Activated CD4-positive, alpha-beta T cell treated with anti-CD3 and anti-CD28 coated beads for 36 hours (primary cell): ENCODE measurements at regions not wholly inside any gene's neighbourhood (a gene's known extent, or its start where the extent isn't known, plus 50 kb on each side); places are given as distances from the start of the nearest gene placed in this dataset.

Experiments used
- ATAC-seq: fragments of 200-7000 bp; cut with Tn5 transposase; one replicate; pipeline ENCODE4 v1.10.0; 2021; ENCODE audit warnings: mild to moderate bottlenecking, moderate library complexity
- CTCF ChIA-PET: fragments of 350-600 bp; sonication (Branson Sonifier 250); formaldehyde crosslinking; loops from one replicate; lab custom pipeline; 2021; ENCODE audit warnings: antibody characterized with exemption; lab: Charles Lee
- POLR2A ChIA-PET: fragments of 350-600 bp; sonication (Branson Sonifier 250); formaldehyde crosslinking; loops from one replicate; lab custom pipeline; 2021; ENCODE audit warnings: antibody characterized with exemption, inconsistent platforms; lab: Charles Lee
- DNase-seq: peaks from one replicate; pipeline ENCODE4 v3.0.0-alpha.2; 2020
- H3K27ac Mint-ChIP-seq: one replicate; pipeline ENCODE4 v1.8.0; 2021; ENCODE audit warnings: mixed read lengths
- H3K27me3 Mint-ChIP-seq: one replicate; pipeline ENCODE4 v1.8.0; 2021; ENCODE audit warnings: mixed read lengths
- H3K36me3 Mint-ChIP-seq: one replicate; pipeline ENCODE4 v1.8.0; 2021; ENCODE audit warnings: low read depth, mixed read lengths
- H3K4me1 Mint-ChIP-seq: one replicate; pipeline ENCODE4 v1.8.0; 2021; ENCODE audit warnings: mixed read lengths
- H3K4me3 Mint-ChIP-seq: one replicate; pipeline ENCODE4 v1.8.0; 2021; ENCODE audit warnings: mild to moderate bottlenecking, moderate library complexity, mixed read lengths
- H3K9me3 Mint-ChIP-seq: one replicate; pipeline ENCODE4 v1.8.0; 2021; ENCODE audit warnings: low read depth, mixed read lengths
- intact Hi-C, 2 experiments: fragments of 100-400 bp; cut with DNase I in 1 of 2; cut with micrococcal nuclease in 1 of 2; formaldehyde crosslinking; loops; one replicate each; pipeline versions ENCODE4 v1.14.2 to v1.15.1; 2022 to 2024; cut with DNase I, micrococcal nuclease

DNA sequence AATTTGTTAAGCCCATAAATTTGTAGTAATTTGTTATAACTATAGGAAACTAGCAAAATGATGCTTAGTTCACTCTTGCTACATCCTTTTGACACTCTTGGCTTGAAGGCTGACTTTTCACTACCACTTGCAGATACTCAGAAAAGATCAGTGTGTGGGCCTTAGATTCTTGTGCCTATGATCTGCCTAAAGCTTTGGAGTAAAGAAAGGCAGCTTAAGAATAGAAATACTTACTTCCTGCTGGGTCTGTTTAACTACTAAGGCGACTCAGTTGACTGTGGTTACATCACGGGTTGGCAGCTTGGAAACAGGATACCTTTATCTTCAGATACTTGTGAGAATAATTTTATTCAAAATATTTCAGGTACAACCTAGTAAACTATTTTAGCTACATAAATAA lies 201.4 kb upstream of the FMR1 start:
- H3K4me1 Mint-ChIP-seq, result no peaks in the 10 kb centered on the region
- CTCF ChIA-PET, result no interaction called here
- H3K27ac Mint-ChIP-seq, result no peak overlapping the region
- H3K9me3 Mint-ChIP-seq, result no peaks in the 10 kb centered on the region
- no peaks in the 10 kb centered on the region for H3K36me3 Mint-ChIP-seq
- no peaks in the 10 kb centered on the region for H3K27me3 Mint-ChIP-seq
- no peak overlapping the region for H3K4me3 Mint-ChIP-seq
- DNase-seq, result no peak
- intact Hi-C loops, result no loop called here
- POLR2A ChIA-PET, result no interaction called here
- ATAC-seq, result no peak

DNA sequence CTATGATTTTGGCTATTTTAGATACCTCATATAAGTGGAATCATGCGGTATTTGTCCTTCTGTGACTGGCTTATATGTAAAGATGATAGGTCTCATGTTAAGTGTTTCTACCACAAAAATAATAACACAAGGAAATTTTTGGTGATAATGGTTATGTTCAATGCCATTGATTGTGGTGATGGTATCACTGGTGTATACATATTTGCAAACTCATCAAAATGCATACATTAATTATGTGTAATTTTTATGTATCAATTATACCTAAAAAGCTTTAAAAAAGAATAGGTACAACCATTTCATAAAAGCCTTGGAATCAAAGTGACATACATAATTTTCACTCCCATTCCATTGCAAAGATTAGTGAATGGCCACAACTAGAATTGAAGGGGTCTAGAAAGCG lies 178.3 kb upstream of the FMR1 start:
- Mint-ChIP-seq H3K4me3 (no peak overlapping the region), H3K36me3 (no peaks in the 10 kb centered on the region), H3K27me3 (no peaks in the 10 kb centered on the region), H3K4me1 (peaks cover 11% of the 10 kb centered on the region), H3K27ac (no peak overlapping the region), H3K9me3 (no peaks in the 10 kb centered on the region)
- ATAC-seq (no peak), DNase-seq (no peak)
- POLR2A ChIA-PET, result no interaction called here
- CTCF ChIA-PET, result no interaction called here
- intact Hi-C loops, result no loop called here

DNA sequence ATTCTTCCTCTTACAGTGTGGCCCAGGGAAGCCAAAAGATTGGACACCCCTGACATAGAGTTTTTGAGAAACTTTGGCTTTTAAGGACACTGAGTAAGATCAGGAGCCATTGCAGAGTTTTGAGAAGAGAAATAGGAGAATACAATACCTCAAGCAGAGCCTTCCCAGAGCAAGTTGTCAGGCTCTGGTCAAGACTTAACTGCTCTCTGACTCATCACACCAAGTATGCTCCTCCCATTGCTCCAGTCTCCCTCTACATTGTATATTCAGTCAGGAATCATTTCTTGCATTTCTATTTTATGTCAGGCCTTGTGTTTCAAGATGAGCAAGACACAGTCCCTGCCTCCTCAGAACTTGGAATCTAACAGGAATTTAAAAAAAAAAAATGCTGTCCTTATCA lies 176.4 kb upstream of the FMR1 start:
- H3K27me3 Mint-ChIP-seq, result no peaks in the 10 kb centered on the region
- POLR2A ChIA-PET, result no interaction called here
- CTCF ChIA-PET, result no interaction called here
- no peak overlapping the region for H3K27ac Mint-ChIP-seq
- no peak for ATAC-seq
- no peak overlapping the region for H3K4me3 Mint-ChIP-seq
- no peaks in the 10 kb centered on the region for H3K9me3 Mint-ChIP-seq
- intact Hi-C loops, result no loop called here
- no peaks in the 10 kb centered on the region for H3K36me3 Mint-ChIP-seq
- H3K4me1 Mint-ChIP-seq, result peaks cover 17% of the 10 kb centered on the region
- DNase-seq, result no peak

DNA sequence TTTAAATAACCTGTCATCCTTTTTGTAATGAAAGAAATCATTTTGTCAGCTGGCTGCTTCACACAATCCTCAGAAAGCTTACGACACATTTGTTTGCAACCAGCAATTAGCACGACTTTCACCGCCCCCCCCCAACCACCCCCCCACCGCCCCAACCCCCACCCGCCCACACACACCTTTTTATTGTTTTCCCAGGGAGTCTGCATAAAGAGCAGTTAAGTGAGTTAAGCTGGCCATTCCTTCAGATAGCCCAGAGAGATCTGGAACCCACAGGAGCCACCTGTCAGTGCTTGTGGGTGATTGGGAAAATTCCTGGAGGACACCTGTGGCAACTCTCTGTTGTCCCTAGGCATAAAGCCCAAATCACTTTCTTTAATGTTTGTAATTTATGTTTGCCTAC lies 175.7 kb upstream of the FMR1 start:
- Mint-ChIP-seq H3K27me3 (no peaks in the 10 kb centered on the region), H3K27ac (no peak overlapping the region), H3K36me3 (no peaks in the 10 kb centered on the region), H3K4me1 (peaks cover 23% of the 10 kb centered on the region), H3K4me3 (no peak overlapping the region), H3K9me3 (no peaks in the 10 kb centered on the region)
- POLR2A ChIA-PET, result no interaction called here
- intact Hi-C loops, result no loop called here
- DNase-seq (no peak), ATAC-seq (no peak)
- CTCF ChIA-PET, result no interaction called here

DNA sequence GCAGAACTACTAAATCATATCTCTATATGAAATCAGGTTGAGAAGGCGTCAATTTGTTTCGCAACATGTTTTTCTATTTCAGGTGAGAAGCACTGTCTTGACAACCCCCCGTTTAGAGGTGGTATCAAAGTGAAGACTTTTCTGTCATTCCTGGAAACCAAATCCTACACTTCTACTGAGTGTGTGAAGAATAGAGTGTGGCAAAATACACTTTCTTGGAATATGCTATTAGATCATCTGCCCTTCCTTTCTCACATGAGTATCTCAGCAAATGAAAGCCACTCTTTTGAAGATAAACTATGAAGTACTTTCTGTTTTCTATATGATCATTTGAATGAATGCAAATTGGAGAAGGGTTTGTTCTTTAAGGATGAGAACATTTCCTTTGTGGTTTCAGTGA lies 174.0 kb upstream of the FMR1 start:
- no peak overlapping the region for H3K27ac Mint-ChIP-seq
- no peaks in the 10 kb centered on the region for H3K27me3 Mint-ChIP-seq
- peak; percentile 74 for ATAC-seq
- no peak for DNase-seq
- no peaks in the 10 kb centered on the region for H3K36me3 Mint-ChIP-seq
- ChIA-PET POLR2A (no interaction called here), CTCF (no interaction called here)
- no peak overlapping the region for H3K4me3 Mint-ChIP-seq
- H3K9me3 Mint-ChIP-seq, result no peaks in the 10 kb centered on the region
- peaks cover 25% of the 10 kb centered on the region for H3K4me1 Mint-ChIP-seq
- intact Hi-C loops, result no loop called here

DNA sequence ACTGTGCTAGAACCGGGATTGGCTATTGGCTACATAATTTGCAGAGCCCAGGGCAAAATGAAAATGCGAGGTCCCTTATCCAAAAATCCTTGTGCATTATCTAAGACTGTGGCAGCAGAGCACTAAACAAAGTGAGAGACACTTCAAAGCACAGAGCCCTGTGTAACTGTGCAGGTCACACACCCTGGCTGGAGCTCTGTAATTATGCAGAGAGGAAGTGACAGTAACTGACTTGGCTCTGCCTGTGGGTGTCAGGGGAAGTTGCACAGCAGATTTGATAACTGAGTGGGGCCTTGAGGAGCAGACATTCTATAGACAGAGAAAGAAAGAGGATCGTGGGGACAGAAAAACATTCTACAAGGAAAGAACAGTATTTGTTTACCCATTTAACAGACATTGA lies 173.5 kb upstream of the FMR1 start:
- Mint-ChIP-seq H3K27me3 (no peaks in the 10 kb centered on the region), H3K27ac (peak overlapping the region; percentile 71), H3K36me3 (no peaks in the 10 kb centered on the region), H3K4me1 (peaks cover 25% of the 10 kb centered on the region), H3K4me3 (no peak overlapping the region), H3K9me3 (no peaks in the 10 kb centered on the region)
- intact Hi-C loops, result no loop called here
- POLR2A ChIA-PET, result no interaction called here
- CTCF ChIA-PET, result no interaction called here
- ATAC-seq, result peak; percentile 82
- peak; percentile 33 for DNase-seq

DNA sequence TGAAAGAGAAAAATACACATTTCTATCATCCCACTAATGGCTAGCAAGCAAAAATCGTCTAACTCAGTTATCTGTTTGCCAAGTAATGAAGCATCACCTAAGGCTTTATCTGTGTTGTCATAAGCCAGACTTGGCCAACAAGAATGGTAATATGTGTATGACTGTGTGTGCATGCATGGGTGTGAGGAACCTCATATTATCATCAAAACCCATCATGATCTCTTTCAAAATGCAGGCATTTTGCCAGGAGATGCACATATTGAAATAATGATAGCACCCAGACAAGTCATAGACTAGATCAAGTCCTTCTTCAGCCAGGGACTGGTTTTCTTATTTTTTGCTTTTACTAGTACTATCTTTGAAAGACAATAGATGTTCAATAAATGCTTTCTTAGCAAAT lies 172.5 kb upstream of the FMR1 start:
- Mint-ChIP-seq H3K4me3 (no peak overlapping the region), H3K27me3 (no peaks in the 10 kb centered on the region), H3K36me3 (no peaks in the 10 kb centered on the region), H3K4me1 (peaks cover 25% of the 10 kb centered on the region), H3K9me3 (no peaks in the 10 kb centered on the region), H3K27ac (no peak overlapping the region)
- CTCF ChIA-PET, result no interaction called here
- POLR2A ChIA-PET, result no interaction called here
- intact Hi-C loops, result no loop called here
- DNase-seq, result no peak
- no peak for ATAC-seq

DNA sequence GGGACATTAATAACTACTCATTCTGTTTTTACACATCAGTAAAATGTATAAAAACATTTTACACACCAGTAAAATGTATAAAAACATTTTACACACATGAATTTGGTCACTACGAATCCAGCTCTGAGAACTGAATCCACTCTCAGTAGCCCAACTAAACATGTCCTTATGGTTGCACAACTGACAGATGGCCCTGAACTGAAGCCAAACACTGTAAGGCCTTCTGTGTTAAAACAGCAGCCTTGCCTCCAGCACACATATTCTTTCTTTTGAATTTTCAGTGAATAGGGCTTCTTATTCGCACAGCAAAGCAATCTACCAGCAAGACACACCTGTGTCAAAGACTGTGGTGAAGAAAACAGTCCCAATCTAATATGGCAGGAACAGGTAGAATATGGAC lies 169.9 kb upstream of the FMR1 start:
- H3K4me3 Mint-ChIP-seq, result no peak overlapping the region
- intact Hi-C loops, result no loop called here
- CTCF ChIA-PET, result no interaction called here

DNA sequence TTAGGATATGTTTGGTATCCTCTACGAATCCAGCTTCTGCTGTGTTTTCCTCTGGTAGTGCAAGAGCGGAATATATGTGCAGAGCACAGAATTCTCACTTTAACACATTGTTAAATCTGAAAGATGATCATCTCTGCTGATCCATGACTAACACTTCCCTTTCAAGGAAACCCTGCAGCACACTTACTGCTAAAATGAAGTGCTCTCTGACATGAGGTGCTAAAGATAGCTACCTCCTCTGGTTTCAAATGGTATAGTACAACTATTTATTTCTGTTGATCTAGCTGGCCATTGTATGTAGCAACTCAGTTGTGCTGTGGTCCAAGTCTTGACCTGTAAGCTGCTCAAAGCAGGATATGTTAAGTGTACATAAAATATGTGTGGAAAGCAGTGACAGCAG lies 162.4 kb upstream of the FMR1 start:
- DNase-seq, result no peak
- H3K27me3 Mint-ChIP-seq, result peaks cover 3% of the 10 kb centered on the region
- H3K27ac Mint-ChIP-seq, result no peak overlapping the region
- H3K9me3 Mint-ChIP-seq, result no peaks in the 10 kb centered on the region
- no peak overlapping the region for H3K4me3 Mint-ChIP-seq
- ATAC-seq, result peak; percentile 33
- intact Hi-C loops, result no loop called here
- no peaks in the 10 kb centered on the region for H3K36me3 Mint-ChIP-seq
- H3K4me1 Mint-ChIP-seq, result no peaks in the 10 kb centered on the region
- ChIA-PET POLR2A (no interaction called here), CTCF (interaction anchor here (0.6 kb wide), 1 partner anchor 163 kb away, joined by 4 read pairs; no protein-coding TSS in a partner anchor)

More for the DNA sequence above, 169.9 kb upstream of the FMR1 start:
- Mint-ChIP-seq H3K36me3 (no peaks in the 10 kb centered on the region), H3K27ac (no peak overlapping the region), H3K9me3 (no peaks in the 10 kb centered on the region), H3K27me3 (peaks cover 3% of the 10 kb centered on the region), H3K4me1 (peaks cover 25% of the 10 kb centered on the region)
- DNase-seq (no peak), ATAC-seq (no peak)
- POLR2A ChIA-PET, result no interaction called here

DNA sequence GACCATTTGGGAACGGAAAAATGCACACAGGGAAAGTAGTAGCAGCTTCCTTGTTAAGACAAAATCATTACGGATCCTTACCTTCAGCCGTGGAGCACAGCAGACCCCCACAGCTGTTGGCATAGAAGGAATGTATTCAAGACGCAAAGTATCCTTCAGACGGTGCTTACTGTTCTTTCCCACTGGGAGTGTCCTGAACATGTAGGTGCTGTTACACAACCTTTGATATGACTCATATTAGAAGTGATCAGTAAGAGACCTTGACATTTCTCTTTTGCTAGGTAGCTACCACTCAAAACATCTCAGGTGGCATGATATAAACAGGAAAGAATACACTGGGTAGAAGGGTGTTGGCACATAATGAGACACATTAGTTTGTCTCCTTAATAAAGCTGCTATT lies 154.0 kb upstream of the FMR1 start:
- no peak for ATAC-seq
- Mint-ChIP-seq H3K4me1 (no peaks in the 10 kb centered on the region), H3K4me3 (no peak overlapping the region), H3K9me3 (no peaks in the 10 kb centered on the region), H3K27me3 (peaks cover 2% of the 10 kb centered on the region), H3K36me3 (no peaks in the 10 kb centered on the region), H3K27ac (no peak overlapping the region)
- CTCF ChIA-PET, result no interaction called here
- intact Hi-C loops, result no loop called here
- POLR2A ChIA-PET, result no interaction called here
- DNase-seq, result no peak

DNA sequence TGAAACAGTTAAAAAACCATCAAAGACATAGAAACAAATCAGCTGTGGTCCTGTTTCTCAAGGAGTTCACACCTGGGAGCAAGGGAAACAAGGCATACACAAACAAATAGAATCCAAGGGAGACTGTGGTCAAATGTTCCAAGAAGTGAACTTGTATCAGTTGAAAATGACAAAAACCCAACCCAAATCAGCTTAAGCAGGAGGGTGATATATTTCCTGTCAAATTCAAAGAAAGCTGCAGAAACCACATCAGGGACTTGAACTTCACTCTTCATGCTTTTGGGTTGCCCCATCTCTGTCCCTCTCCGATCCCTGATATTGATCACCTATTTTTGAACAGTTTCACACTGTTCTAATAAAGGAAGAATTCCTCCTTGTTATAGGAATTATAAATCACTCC lies 148.6 kb upstream of the FMR1 start:
- intact Hi-C loops, result no loop called here
- Mint-ChIP-seq H3K27me3 (peaks cover 5% of the 10 kb centered on the region), H3K36me3 (no peaks in the 10 kb centered on the region), H3K4me1 (peaks cover 2% of the 10 kb centered on the region), H3K9me3 (no peaks in the 10 kb centered on the region), H3K4me3 (no peak overlapping the region), H3K27ac (no peak overlapping the region)
- ATAC-seq, result no peak
- DNase-seq, result no peak
- ChIA-PET CTCF (no interaction called here), POLR2A (no interaction called here)

DNA sequence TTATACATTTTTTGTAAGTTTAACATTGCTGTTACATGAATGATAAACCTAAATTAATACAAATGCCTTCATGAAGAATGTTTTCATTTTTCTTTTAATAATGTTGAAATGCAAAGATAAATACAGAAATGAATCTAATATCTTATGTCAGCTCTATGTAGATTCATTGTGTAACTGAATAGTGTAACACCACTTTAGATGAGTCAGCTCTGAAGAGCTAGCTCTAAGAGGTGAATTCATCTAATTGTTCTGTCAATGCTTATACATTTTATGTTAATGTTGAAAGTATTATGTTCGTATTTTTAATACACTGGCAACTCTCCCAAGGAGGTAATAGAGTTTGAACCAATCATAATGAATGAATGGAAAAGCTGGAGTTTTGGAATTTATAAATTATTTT lies 146.9 kb upstream of the FMR1 start:
- POLR2A ChIA-PET, result no interaction called here
- no peak for ATAC-seq
- intact Hi-C loops, result no loop called here

DNA sequence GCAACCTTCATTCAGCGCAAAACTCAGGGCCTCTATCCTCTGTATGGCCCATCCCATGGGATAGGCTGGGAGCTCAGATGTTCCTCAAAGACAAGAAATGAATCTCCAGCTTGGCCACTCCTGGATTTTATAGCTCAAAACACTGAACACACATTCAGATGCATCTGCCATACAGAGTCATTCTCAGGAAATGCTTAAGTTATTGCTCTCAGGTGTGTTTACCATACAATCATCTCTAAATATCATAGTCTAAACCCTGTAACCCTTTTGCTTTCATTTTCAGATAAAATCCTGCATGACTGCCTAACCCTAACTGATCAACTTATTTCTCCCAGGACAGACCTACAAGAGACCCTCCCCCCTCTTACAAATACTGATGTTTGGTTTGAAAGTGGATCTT lies 140.9 kb upstream of the FMR1 start:
- intact Hi-C loops, result no loop called here
- Mint-ChIP-seq H3K4me1 (no peaks in the 10 kb centered on the region), H3K4me3 (no peak overlapping the region), H3K27me3 (no peaks in the 10 kb centered on the region), H3K9me3 (no peaks in the 10 kb centered on the region), H3K36me3 (no peaks in the 10 kb centered on the region), H3K27ac (no peak overlapping the region)
- POLR2A ChIA-PET, result no interaction called here
- DNase-seq (no peak), ATAC-seq (no peak)
- CTCF ChIA-PET, result no interaction called here

More for the DNA sequence above, 146.9 kb upstream of the FMR1 start:
- Mint-ChIP-seq H3K27me3 (peaks cover 5% of the 10 kb centered on the region), H3K4me3 (no peak overlapping the region), H3K36me3 (no peaks in the 10 kb centered on the region), H3K27ac (no peak overlapping the region), H3K9me3 (no peaks in the 10 kb centered on the region), H3K4me1 (peaks cover 2% of the 10 kb centered on the region)
- DNase-seq, result no peak
- CTCF ChIA-PET, result no interaction called here
